Small intestine (tissue), 7 donors: ENCODE measurements at regions not wholly inside any gene's neighbourhood (a gene's known extent, or its start where the extent isn't known, plus 50 kb on each side); places are given as distances from the start of the nearest gene placed in this dataset.

Source experiments
- DNase-seq, 2 donors: peaks; one replicate each; pipeline versions ENCODE4 v3.0.0 to v3.0.0-alpha.2; 2013
- FAIRE-seq: peaks from 2 replicates; lab custom pipeline; 2012; peaks lifted over from hg19 to GRCh38; lab: Jason Lieb, UNC
- H3K27ac ChIP-seq, 3 donors: one replicate each; pipeline ENCODE4 v1.5.1; 2013; ENCODE audit warnings: low read length in 2 of 3, mild to moderate bottlenecking in 2 of 3, control low read depth in 1 of 3, inconsistent platforms in 1 of 3, low read depth in 1 of 3, moderate library complexity in 1 of 3
- H3K27me3 ChIP-seq, 3 donors: one replicate each; pipeline ENCODE4 v1.6.1; 2013; ENCODE audit warnings: low read length in 3 of 3, inconsistent platforms in 1 of 3; ENCODE audit not compliant: control insufficient read depth in 3 of 3, insufficient read depth in 3 of 3
- H3K36me3 ChIP-seq, 3 donors: one replicate each; pipeline ENCODE4 v1.6.1; 2013; ENCODE audit warnings: low read length in 3 of 3, inconsistent platforms in 1 of 3, low read depth in 1 of 3, mild to moderate bottlenecking in 1 of 3, moderate library complexity in 1 of 3; ENCODE audit not compliant: control insufficient read depth in 3 of 3, insufficient read depth in 2 of 3
- H3K4me1 ChIP-seq, 3 donors: one replicate each; pipeline ENCODE4 v1.6.1; 2013; ENCODE audit warnings: low read length in 2 of 3, inconsistent platforms in 1 of 3, low read depth in 1 of 3, mild to moderate bottlenecking in 1 of 3, moderate library complexity in 1 of 3; ENCODE audit not compliant: control insufficient read depth in 3 of 3, insufficient read depth in 2 of 3
- H3K4me3 ChIP-seq, 3 donors: one replicate each; pipeline ENCODE4 v1.5.1; 2013; ENCODE audit warnings: low read length in 3 of 3, control low read depth in 1 of 3, inconsistent platforms in 1 of 3, low read depth in 1 of 3, mild to moderate bottlenecking in 1 of 3, moderate library complexity in 1 of 3
- H3K9me3 ChIP-seq, 2 donors: one replicate each; pipeline ENCODE4 v1.6.1; 2013; ENCODE audit warnings: low read depth in 1 of 2, low read length in 1 of 2; ENCODE audit not compliant: control insufficient read depth in 2 of 2, insufficient read depth in 1 of 2
- WGBS, 3 donors: extraction: QIAGEN DNeasy Blood & Tissue Kit; methylation state at CpG; one replicate each; pipeline ENCODE4 v1.1.7; 2013; 5-methylcytosine and 5-hydroxymethylcytosine counted together
- donor health status: healthy with polysubstance abuse.
- donor health status: control.
- donor health status: control.
- donor health status: Bipolar disorder and iron deficiency.
- donor health status: healthy.

DNA sequence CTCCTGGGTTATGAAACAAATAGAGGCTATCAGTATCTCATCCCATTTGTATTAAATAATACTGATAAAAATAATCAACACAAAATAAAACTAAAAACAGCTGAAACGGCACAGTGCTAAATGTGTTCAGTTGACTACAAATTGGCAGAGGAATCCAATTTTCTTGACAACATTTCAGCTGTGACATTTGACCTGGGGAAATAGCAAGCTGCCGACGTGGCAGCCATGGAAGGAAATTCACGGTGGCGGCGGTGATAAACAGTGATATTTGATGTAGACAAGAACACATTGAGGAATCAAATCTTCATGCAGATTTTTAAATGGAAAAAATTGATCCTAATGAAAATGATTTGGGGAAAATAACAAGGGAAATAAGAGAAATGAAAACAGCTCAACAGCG lies 159.1 kb upstream of the RTL1 start:
- DNase-seq (no peak), FAIRE-seq (no peak)
- Histone ChIP-seq H3K36me3 (peaks cover 0 to 2% (median 0%) of the 10 kb centered on the region in 3 donors), H3K27me3 (no peaks in the 10 kb centered on the region), H3K9me3 (no peaks in the 10 kb centered on the region), H3K27ac (no peak overlapping the region), H3K4me1 (no peaks in the 10 kb centered on the region), H3K4me3 (no peak overlapping the region)
- WGBS, 3 donors: 73 to 87% (median 85%) methylated on average over 7 of the region's 7 CpGs

DNA sequence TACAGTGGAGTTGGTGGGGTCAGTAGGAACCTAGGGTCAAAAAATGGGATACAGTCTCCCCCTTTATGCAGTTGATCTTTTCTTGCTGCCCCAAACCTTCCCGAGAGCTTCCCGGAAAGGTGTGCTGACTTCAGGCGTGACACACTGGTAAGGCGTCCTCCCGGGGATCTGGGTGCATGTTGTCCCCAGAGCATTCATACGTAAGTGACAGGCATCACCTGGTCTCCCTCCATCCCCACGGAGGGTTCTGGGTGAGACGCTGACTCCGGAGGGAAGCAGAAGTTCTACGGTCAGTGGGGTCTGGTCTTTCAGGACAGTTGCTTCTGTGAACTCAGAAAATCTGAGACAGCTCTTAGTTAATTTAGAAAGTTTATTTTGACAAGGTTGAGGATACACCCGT lies 159.6 kb upstream of the RTL1 start:
- Histone ChIP-seq H3K4me1 (no peaks in the 10 kb centered on the region), H3K4me3 (no peak overlapping the region), H3K9me3 (no peaks in the 10 kb centered on the region), H3K27me3 (no peaks in the 10 kb centered on the region), H3K27ac (no peak overlapping the region), H3K36me3 (peaks cover 0 to 2% (median 0%) of the 10 kb centered on the region in 3 donors)
- FAIRE-seq (no peak), DNase-seq (no peak)
- 89 to 92% (median 91%) methylated on average over 11 of the region's 11 CpGs for WGBS, 3 donors

DNA sequence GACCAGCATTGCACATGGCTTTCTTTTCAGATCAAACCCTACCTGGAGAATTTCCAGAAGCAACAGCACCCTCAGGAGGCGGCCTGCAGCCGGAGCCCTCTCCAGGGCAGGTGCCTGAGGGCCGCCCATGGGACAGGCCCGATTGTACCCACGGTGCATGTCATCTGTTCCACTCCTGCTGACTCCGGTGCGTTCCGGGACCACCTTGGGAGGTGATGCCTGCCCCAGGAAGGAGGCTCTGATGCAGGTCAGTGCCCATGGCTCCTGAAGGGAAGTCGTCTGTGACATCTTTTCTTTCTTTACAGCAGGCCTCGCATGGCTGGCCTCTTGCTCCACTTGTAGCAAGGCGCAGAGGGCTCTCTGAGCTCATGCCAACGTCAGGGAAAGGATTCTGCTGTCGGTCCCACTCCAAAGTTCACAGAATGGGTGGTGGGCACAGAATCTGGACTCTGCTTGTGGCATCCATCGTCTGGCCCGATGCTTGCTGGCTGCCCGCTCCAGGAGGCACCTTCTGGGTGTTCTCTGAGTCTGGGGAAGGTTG lies 160.7 kb upstream of the RTL1 start:
- WGBS, 3 donors: 81 to 88% (median 81%) methylated on average over 16 of the region's 16 CpGs

DNA sequence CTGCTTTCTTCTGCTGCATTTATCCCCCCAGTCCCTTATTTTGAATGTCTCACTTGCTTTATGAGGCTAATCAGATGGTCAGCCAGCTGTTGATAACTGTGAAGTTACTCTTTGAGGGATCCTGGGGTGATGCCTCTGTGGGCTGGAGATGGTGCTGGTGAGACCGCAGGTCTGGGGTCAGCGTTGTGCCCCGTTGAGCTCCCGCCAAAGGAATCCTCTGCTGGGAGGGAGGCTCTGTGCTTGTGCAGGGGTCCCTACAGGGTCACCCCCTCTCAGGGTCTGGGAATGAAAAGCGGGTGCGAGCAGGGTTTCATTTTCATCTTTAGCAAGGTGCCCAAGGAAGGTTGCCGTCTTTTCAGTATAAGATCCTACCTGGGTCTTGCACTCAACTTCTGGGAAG lies 161.2 kb upstream of the RTL1 start:
- Histone ChIP-seq H3K36me3 (peaks cover 0 to 4% (median 0%) of the 10 kb centered on the region in 3 donors), H3K27ac (no peak overlapping the region), H3K4me3 (no peak overlapping the region), H3K27me3 (no peaks in the 10 kb centered on the region), H3K9me3 (no peaks in the 10 kb centered on the region), H3K4me1 (no peaks in the 10 kb centered on the region)
- DNase-seq: no peak
- no peak for FAIRE-seq
- WGBS, 3 donors: 93 to 94% (median 93%) methylated on average over 7 of the region's 7 CpGs

More for the DNA sequence above, 160.7 kb upstream of the RTL1 start:
- DNase-seq (no peak), FAIRE-seq (no peak)
- Histone ChIP-seq H3K4me1 (no peaks in the 10 kb centered on the region), H3K4me3 (no peak overlapping the region), H3K9me3 (no peaks in the 10 kb centered on the region), H3K27ac (no peak overlapping the region), H3K36me3 (peaks cover 0 to 2% (median 0%) of the 10 kb centered on the region in 3 donors), H3K27me3 (no peaks in the 10 kb centered on the region)

DNA sequence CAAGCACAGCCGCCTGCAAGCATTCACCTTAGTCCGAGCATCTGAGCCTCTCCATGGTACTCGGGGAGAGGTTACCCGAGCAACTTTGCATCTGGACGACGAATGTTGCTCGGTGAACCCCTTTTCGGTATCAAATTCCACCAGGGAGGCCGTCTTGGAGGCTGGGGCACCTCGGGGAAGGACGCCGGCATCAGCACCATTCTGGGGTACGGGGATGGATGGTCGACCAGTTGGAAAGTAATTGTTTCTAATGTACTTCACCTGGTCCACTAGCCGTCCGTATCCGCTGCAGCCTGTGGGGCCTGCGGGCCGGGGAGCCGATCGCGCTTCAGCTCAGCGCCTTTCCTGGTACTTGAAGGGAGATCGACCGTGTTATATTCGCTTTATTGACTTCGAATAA lies 161.7 kb upstream of the RTL1 start:
- Histone ChIP-seq H3K36me3 (peaks cover 0 to 6% (median 0%) of the 10 kb centered on the region in 3 donors), H3K4me3 (no peak overlapping the region), H3K4me1 (no peaks in the 10 kb centered on the region), H3K9me3 (no peaks in the 10 kb centered on the region), H3K27me3 (no peaks in the 10 kb centered on the region), H3K27ac (no peak overlapping the region)
- WGBS, 3 donors: 88 to 93% (median 92%) methylated on average over 27 of the region's 27 CpGs
- no peak for DNase-seq
- FAIRE-seq: no peak

DNA sequence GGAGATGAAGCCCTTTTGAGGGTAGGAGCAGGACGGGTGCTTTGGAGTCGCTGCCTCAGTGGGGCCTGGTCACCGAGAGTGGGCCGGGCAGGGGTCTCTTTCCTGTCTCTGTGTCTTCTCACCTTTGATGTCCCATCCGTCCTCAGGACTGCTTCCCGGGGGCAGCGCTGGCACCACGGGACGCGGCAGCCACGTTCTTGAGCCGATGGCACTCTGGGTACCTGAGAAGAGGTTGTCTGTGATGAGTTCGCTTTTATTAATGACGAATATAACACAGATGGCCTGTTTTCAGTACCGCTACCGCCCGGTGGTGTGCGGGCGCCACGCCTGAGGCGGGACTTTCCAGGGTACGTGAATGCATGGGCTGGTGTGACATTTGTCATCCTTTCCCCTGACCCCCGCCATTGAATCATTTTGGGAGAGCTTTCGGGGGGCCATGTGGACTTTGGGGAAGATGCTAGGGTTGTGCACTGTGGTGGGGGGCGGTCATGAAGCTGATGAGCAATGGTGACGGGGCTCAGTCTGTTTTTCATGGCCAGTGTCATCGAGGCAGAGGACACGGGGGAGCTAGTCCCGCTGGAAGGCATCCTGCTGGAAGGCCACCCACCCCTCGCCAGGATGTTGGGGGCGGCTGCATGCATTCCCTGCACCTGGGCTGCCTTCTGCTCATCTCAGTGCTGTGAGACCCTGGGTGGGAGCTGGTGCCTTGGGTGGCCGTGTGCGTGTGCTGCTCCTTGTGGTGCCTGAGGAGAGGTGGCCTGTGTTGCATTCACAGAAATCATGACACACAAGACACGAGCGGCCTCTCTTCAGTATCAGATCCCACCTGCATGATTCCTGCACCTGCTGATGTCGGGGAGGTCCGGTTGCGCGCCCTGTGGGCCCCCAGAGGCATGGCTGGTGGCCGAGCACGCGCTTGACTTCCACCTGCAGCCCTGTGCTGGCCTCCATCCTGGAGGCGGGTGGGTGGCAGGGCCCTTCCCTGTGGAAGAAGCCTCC lies 162.5 kb upstream of the RTL1 start:
- Histone ChIP-seq H3K36me3 (peaks cover 0 to 4% (median 0%) of the 10 kb centered on the region in 3 donors), H3K9me3 (no peaks in the 10 kb centered on the region), H3K4me3 (no peak overlapping the region), H3K27me3 (no peaks in the 10 kb centered on the region), H3K27ac (no peak overlapping the region), H3K4me1 (no peaks in the 10 kb centered on the region)
- no peak for FAIRE-seq
- 92% methylated on average over 43 of the region's 43 CpGs for WGBS, 3 donors
- DNase-seq: no peak

DNA sequence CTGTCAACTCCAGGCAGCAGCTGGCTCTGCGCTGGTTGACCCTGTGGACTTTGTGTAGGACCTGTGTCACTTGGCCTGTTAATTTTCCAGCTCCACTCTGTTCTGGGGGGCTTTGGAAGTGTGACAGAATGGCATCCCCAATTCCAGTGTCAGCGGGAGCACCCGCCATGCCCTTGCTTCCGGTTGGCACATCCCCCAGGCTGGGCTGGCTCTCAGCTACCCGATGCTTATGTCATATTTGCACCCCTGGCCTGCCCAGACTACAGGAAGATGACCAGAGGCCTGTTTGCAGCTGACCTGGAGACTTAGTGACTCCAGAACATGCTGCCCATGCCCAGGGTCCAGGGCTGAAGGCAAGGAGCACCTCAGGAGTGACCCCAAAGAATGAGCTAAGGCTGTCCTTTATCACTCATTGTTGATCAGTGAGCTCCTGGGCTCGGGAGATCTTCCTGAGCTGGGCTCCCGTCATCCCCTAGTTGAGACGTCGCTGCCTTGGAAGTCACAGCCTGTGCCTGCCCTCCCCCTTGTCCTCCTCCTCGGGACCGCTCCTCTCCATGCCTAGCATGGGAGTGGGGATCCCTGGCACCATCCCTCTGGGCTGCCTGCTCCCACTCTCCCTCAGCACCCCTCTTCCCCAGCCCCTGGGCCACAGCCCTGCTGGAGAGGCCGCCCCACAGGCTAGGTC lies 163.4 kb upstream of the RTL1 start:
- DNase-seq (no peak), FAIRE-seq (no peak)
- 84 to 85% (median 84%) methylated on average over 12 of the region's 12 CpGs for WGBS, 3 donors
- no peak overlapping the region for H3K4me3 ChIP-seq
- H3K4me1 ChIP-seq: peaks cover 0 to 3% (median 0%) of the 10 kb centered on the region in 3 donors
- H3K36me3 ChIP-seq: peaks cover 0 to 4% (median 0%) of the 10 kb centered on the region in 3 donors
- H3K9me3 ChIP-seq: no peaks in the 10 kb centered on the region
- H3K27ac ChIP-seq: no peak overlapping the region
- no peaks in the 10 kb centered on the region for H3K27me3 ChIP-seq
